IMR-90 (cell line): ENCODE measurements at regions not wholly inside any gene's neighbourhood (a gene's known extent, or its start where the extent isn't known, plus 50 kb on each side); places are given as distances from the start of the nearest gene placed in this dataset.

ENCODE experiments used
- POLR2A ChIP-seq: IDR thresholded peaks from 2 replicates; pipeline ENCODE4 v1.6.1; 2012; ENCODE audit warnings: mild to moderate bottlenecking, low read depth, low read length
- RAD21 ChIP-seq: IDR thresholded peaks from 2 replicates; pipeline ENCODE4 v1.6.1; 2012; ENCODE audit warnings: low read length, improper control_type of control experiment

DNA sequence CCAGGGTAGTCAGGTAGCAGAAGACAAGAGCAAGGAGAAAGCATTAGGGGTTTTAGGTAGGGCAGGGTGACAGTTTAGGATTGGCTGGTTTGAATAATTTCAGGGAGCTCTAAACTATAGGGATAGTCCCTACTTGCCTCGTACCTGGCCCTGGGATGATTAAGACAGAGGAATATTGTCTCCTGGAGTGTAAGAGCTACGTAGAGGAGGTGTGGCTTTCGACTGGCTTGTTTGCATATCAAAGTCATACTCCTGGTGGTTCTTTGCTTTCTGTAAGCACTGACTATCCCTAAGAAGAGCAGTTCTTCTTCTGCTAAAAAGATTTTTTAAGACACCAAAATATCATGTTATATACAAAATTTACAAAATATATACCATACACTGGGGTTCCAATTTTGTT, 1867.4 kb downstream of the SUCLG1 start:
- TF ChIP-seq POLR2A (no peak), RAD21 (no peak)
